B cell (primary cell): ENCODE measurements at regions not wholly inside any gene's neighbourhood (a gene's known extent, or its start where the extent isn't known, plus 50 kb on each side); places are given as distances from the start of the nearest gene placed in this dataset.

Experiments used
- ATAC-seq: fragments of 200-7000 bp; cut with Tn5 transposase; one replicate; pipeline ENCODE4 v1.10.0; 2021; ENCODE audit warnings: low read depth, mild to moderate bottlenecking, moderate number of reproducible peaks, moderate library complexity
- CTCF ChIA-PET: fragments of 350-600 bp; sonication (Branson Sonifier 250); formaldehyde crosslinking; loops from one replicate; lab custom pipeline; 2021; ENCODE audit warnings: antibody characterized with exemption, inconsistent platforms; lab: Charles Lee
- POLR2A ChIA-PET: fragments of 350-600 bp; sonication (Branson Sonifier 250); formaldehyde crosslinking; loops from one replicate; lab custom pipeline; 2021; ENCODE audit warnings: antibody characterized with exemption; lab: Charles Lee
- DNase-seq: peaks from one replicate; pipeline ENCODE4 v3.0.0; 2013
- H2AFZ ChIP-seq: 2 replicates; pipeline ENCODE4 v1.6.1; 2012; ENCODE audit warnings: mild to moderate bottlenecking, low read depth, low read length; ENCODE audit not compliant: insufficient read depth, poor library complexity, severe bottlenecking
- H3K27ac ChIP-seq, 2 donors: 1 replicate in 1 of 2; 2 replicates in 1 of 2; pipeline ENCODE4 v1.5.1; 2012 to 2013; ENCODE audit warnings: low read length in 2 of 2, mild to moderate bottlenecking in 2 of 2, moderate library complexity in 1 of 2
- H3K27me3 ChIP-seq, 4 experiments: fragments of 200-600 bp in 1 of 4; sonication (generic) in 1 of 4; replicated peaks in 1 of 4; 1 replicate in 2 of 4; 2 replicates in 2 of 4; pipeline versions ENCODE4 v1.6.1 to v1.7.0; 2013 to 2016; ENCODE audit warnings: low read length in 3 of 4, mild to moderate bottlenecking in 2 of 4, mixed read lengths in 1 of 4, moderate library complexity in 1 of 4; ENCODE audit not compliant: insufficient read depth in 4 of 4, control insufficient read depth in 3 of 4; ENCODE audit errors: control extremely low read depth in 1 of 4
- H3K36me3 ChIP-seq, 2 experiments: replicated peaks in 1 of 2; 1 replicate in 1 of 2; 2 replicates in 1 of 2; pipeline versions ENCODE4 v1.6.1 to v1.7.1; 2013; ENCODE audit warnings: low read length in 1 of 2; ENCODE audit not compliant: insufficient read depth in 2 of 2, control insufficient read depth in 1 of 2; ENCODE audit errors: control extremely low read depth in 1 of 2, extremely low read depth in 1 of 2
- H3K4me1 ChIP-seq, 2 donors: fragments of 200-600 bp in 1 of 2; sonication (generic) in 1 of 2; 1 replicate in 1 of 2; 2 replicates in 1 of 2; pipeline versions ENCODE4 v1.5.1 to v1.6.1; 2013 to 2017; ENCODE audit warnings: low read length in 2 of 2; ENCODE audit not compliant: control insufficient read depth in 2 of 2, insufficient read depth in 2 of 2
- H3K4me2 ChIP-seq: replicated peaks from 2 replicates; pipeline ENCODE3; 2012; ENCODE audit warnings: mild to moderate bottlenecking, low read depth, low read length; ENCODE audit not compliant: poor library complexity, severe bottlenecking
- H3K4me3 ChIP-seq, 5 experiments: fragments of 200-600 bp in 1 of 5; sonication (generic) in 1 of 5; 1 replicate in 3 of 5; 2 replicates in 2 of 5; pipeline versions ENCODE4 v1.5.1 to v1.7.0; 2011 to 2016; ENCODE audit warnings: low read length in 4 of 5, mild to moderate bottlenecking in 4 of 5, low read depth in 2 of 5, control low read depth in 1 of 5, moderate library complexity in 1 of 5; ENCODE audit not compliant: insufficient read depth in 1 of 5; ENCODE audit errors: control extremely low read depth in 1 of 5, extremely low read depth in 1 of 5
- H3K79me2 ChIP-seq: fragments of 200-600 bp; sonication (generic); one replicate; pipeline ENCODE4 v1.6.0; 2016; ENCODE audit warnings: low read length; ENCODE audit not compliant: control insufficient read depth, insufficient read depth
- H3K9ac ChIP-seq: fragments of 200-600 bp; sonication (generic); 2 replicates; pipeline ENCODE4 v1.6.1; 2017; ENCODE audit warnings: mild to moderate bottlenecking, low read length, moderate library complexity
- H3K9me3 ChIP-seq, 3 donors: one replicate each; pipeline versions ENCODE4 v1.6.1 to v1.7.1; 2013; ENCODE audit warnings: low read length in 2 of 3; ENCODE audit not compliant: control insufficient read depth in 2 of 3, insufficient read depth in 1 of 3; ENCODE audit errors: control extremely low read depth in 1 of 3
- H4K20me1 ChIP-seq: 2 replicates; pipeline ENCODE4 v1.6.0; 2012; ENCODE audit warnings: mild to moderate bottlenecking, low read length; ENCODE audit not compliant: insufficient read depth, control insufficient read depth, poor library complexity, severe bottlenecking
- H3K27ac Mint-ChIP-seq: one replicate; pipeline ENCODE4 v1.8.0; 2021; ENCODE audit warnings: mixed read lengths
- H3K27me3 Mint-ChIP-seq: one replicate; pipeline ENCODE4 v1.8.0; 2021; ENCODE audit warnings: mixed read lengths
- H3K4me1 Mint-ChIP-seq: one replicate; pipeline ENCODE4 v1.8.0; 2021; ENCODE audit warnings: mixed read lengths
- H3K4me3 Mint-ChIP-seq: one replicate; pipeline ENCODE4 v1.8.0; 2021; ENCODE audit warnings: mixed read lengths
- H3K9me3 Mint-ChIP-seq: one replicate; pipeline ENCODE4 v1.8.0; 2022; ENCODE audit warnings: mixed read lengths; ENCODE audit not compliant: insufficient read depth
- CTCF ChIP-seq: fragments of 200-600 bp; IDR thresholded peaks from one replicate; pipeline ENCODE4 v1.8.0; 2022; ENCODE audit warnings: antibody characterized with exemption, mild to moderate bottlenecking
- EZH2 ChIP-seq: IDR thresholded peaks from 2 replicates; pipeline ENCODE4 v1.6.1; 2012; ENCODE audit warnings: borderline replicate concordance, low read depth, mild to moderate bottlenecking, moderate library complexity, low read length; ENCODE audit not compliant: insufficient read depth, poor library complexity, severe bottlenecking
- WGBS: methylation state at CpG from one replicate; pipeline ENCODE4 v1.1.5; 2013; ENCODE audit warnings: missing lambda C conversion rate; ENCODE audit not compliant: insufficient coverage; 5-methylcytosine and 5-hydroxymethylcytosine counted together
- intact Hi-C: fragments of 100-400 bp; cut with micrococcal nuclease; formaldehyde crosslinking; loops from one replicate; pipeline ENCODE4 v1.10.0; 2022

- no peaks in the 10 kb centered on the region for H3K27me3 ChIP-seq
- H3K4me1 Mint-ChIP-seq = no peaks in the 10 kb centered on the region
- H2AFZ ChIP-seq = no peak overlapping the region
- intact Hi-C loops = no loop called here
- ChIA-PET CTCF (no interaction called here), POLR2A (no interaction called here)
- no peak overlapping the region for H3K4me2 ChIP-seq
- H3K4me1 ChIP-seq = no peaks in the 10 kb centered on the region
- no peak overlapping the region for H3K4me3 Mint-ChIP-seq
- no peak overlapping the region for H3K27ac ChIP-seq
- H4K20me1 ChIP-seq = no peaks in the 10 kb centered on the region
- no peak overlapping the region for H3K27ac Mint-ChIP-seq
- H3K36me3 ChIP-seq = no peaks in the 10 kb centered on the region
- H3K4me3 ChIP-seq = no peak overlapping the region
- H3K9ac ChIP-seq = no peak overlapping the region
- WGBS = no CpG with 5 or more reads among the region's 2 CpGs
- ATAC-seq (no peak), DNase-seq (no peak)
- no peak for TF ChIP-seq EZH2
- TF ChIP-seq CTCF = no peak
- no peaks in the 10 kb centered on the region for H3K79me2 ChIP-seq
- H3K9me3 ChIP-seq = peaks cover 0 to 4% (median 0%) of the 10 kb centered on the region in 3 donors
- H3K9me3 Mint-ChIP-seq = peaks cover 5% of the 10 kb centered on the region
- H3K27me3 Mint-ChIP-seq = no peaks in the 10 kb centered on the region
These were observed 1628.9 kb upstream of the AGA start for GRCh38 chr4:179071131-179071530.

- no peak overlapping the region for H3K4me3 Mint-ChIP-seq
- H3K9me3 Mint-ChIP-seq = peaks cover 3% of the 10 kb centered on the region
- Histone ChIP-seq H3K27ac (no peak overlapping the region), H3K36me3 (no peaks in the 10 kb centered on the region), H3K4me3 (no peak overlapping the region), H3K79me2 (no peaks in the 10 kb centered on the region), H3K4me2 (no peak overlapping the region), H3K9me3 (peaks cover 0 to 9% (median 3%) of the 10 kb centered on the region in 3 donors), H3K9ac (no peak overlapping the region), H2AFZ (no peak overlapping the region), H4K20me1 (no peaks in the 10 kb centered on the region), H3K27me3 (no peaks in the 10 kb centered on the region), H3K4me1 (no peaks in the 10 kb centered on the region)
- DNase-seq = no peak
- no peaks in the 10 kb centered on the region for H3K27me3 Mint-ChIP-seq
- intact Hi-C loops = no loop called here
- no peaks in the 10 kb centered on the region for H3K4me1 Mint-ChIP-seq
- ChIA-PET CTCF (no interaction called here), POLR2A (no interaction called here)
- TF ChIP-seq EZH2 (no peak), CTCF (no peak)
- WGBS = 96% methylated on average over 14 of the region's 14 CpGs
- ATAC-seq = no peak
- no peak overlapping the region for H3K27ac Mint-ChIP-seq
These were observed 1634.6 kb upstream of the AGA start for GRCh38 chr4:179076865-179077264.
